Body of pancreas (tissue), 4 donors: ENCODE measurements at regions not wholly inside any gene's neighbourhood (a gene's known extent, or its start where the extent isn't known, plus 50 kb on each side); places are given as distances from the start of the nearest gene placed in this dataset.
A peak's percentile ranks its signal among the peaks of the same experiment; 100 is the strongest.

Experiments used
- ATAC-seq: fragments of 150-250 bp; one replicate; pipeline ENCODE4 v1.9.1; 2016
- DNase-seq, 4 donors: peaks; one replicate each; pipeline ENCODE4 v3.0.0-alpha.2; 2019
- H3K27ac ChIP-seq, 4 donors: fragments of 200-600 bp; sonication (generic); 1 replicate in 3 of 4; 2 replicates in 1 of 4; pipeline versions ENCODE4 v1.5.1 to v1.6.1; 2016 to 2019; ENCODE audit warnings: mild to moderate bottlenecking in 1 of 4, mixed read lengths in 1 of 4, moderate library complexity in 1 of 4
- H3K27me3 ChIP-seq, 2 donors: fragments of 200-600 bp; sonication (generic); one replicate each; pipeline ENCODE4 v1.6.0; 2016; ENCODE audit warnings: mild to moderate bottlenecking in 1 of 2
- H3K36me3 ChIP-seq, 2 donors: fragments of 200-600 bp; sonication (generic); replicated peaks in 1 of 2; 2 replicates each; pipeline ENCODE4 v1.5.1; 2016; ENCODE audit warnings: low read depth in 2 of 2; ENCODE audit not compliant: insufficient read depth in 1 of 2
- H3K4me1 ChIP-seq: fragments of 200-600 bp; sonication (generic); one replicate; pipeline ENCODE4 v1.6.0; 2016
- H3K4me3 ChIP-seq, 2 donors: fragments of 200-600 bp; sonication (generic); 1 replicate in 1 of 2; 2 replicates in 1 of 2; pipeline ENCODE4 v1.5.1; 2016 to 2019
- H3K9me3 ChIP-seq, 3 donors: fragments of 200-600 bp; sonication (generic); 1 replicate in 2 of 3; 2 replicates in 1 of 3; pipeline ENCODE4 v1.5.1; 2016
- CTCF ChIP-seq, 7 experiments: fragments of 450-650 bp in 4 of 7; fragments of 200-600 bp in 3 of 7; sonication (generic) in 3 of 7; IDR thresholded peaks; one replicate each; pipeline ENCODE4 v1.5.1; 2016 to 2019; ENCODE audit warnings: antibody characterized with exemption in 7 of 7
- POLR2A ChIP-seq, 3 donors: fragments of 450-650 bp; IDR thresholded peaks; one replicate each; pipeline ENCODE4 v1.6.1; 2016; ENCODE audit warnings: antibody characterized with exemption in 3 of 3, mild to moderate bottlenecking in 2 of 3
- WGBS, 2 donors: methylation state at CpG; one replicate each; pipeline ENCODE4 v1.1.5; 2017; 5-methylcytosine and 5-hydroxymethylcytosine counted together
- intact Hi-C: fragments of 100-400 bp; cut with DNase I; formaldehyde crosslinking; loops from one replicate; pipeline ENCODE4 v1.15.1; 2023

GRCh38 chr17:34133350-34133749, 121.7 kb upstream of the CCL2 start:
- Histone ChIP-seq H3K36me3 (no peaks in the 10 kb centered on the region), H3K27me3 (no peaks in the 10 kb centered on the region), H3K27ac (no peak overlapping the region), H3K4me1 (no peaks in the 10 kb centered on the region), H3K9me3 (no peaks in the 10 kb centered on the region), H3K4me3 (no peak overlapping the region)
- peak in 2 of 4 donors; percentile 27 to 29 for DNase-seq
- intact Hi-C loops, result no loop called here
- TF ChIP-seq POLR2A (IDR thresholded peaks at IDR 0.05) (no peak), CTCF (IDR thresholded peaks at IDR 0.05) (no peak)
- no peak for ATAC-seq
- 48% methylated on average over 2 of the region's 2 CpGs; no CpG with 5 or more reads in 1 of the 2 donors for WGBS, 2 donors

- intact Hi-C loops, result no loop called here
- no peak for TF ChIP-seq CTCF (IDR thresholded peaks at IDR 0.05)
- TF ChIP-seq POLR2A (IDR thresholded peaks at IDR 0.05), result no peak
- ATAC-seq, result no peak
- Histone ChIP-seq H3K27ac (no peak overlapping the region), H3K4me3 (no peak overlapping the region), H3K9me3 (no peaks in the 10 kb centered on the region), H3K4me1 (no peaks in the 10 kb centered on the region), H3K27me3 (no peaks in the 10 kb centered on the region), H3K36me3 (no peaks in the 10 kb centered on the region)
- no peak for DNase-seq
- 61 to 67% methylated on average over 2 of the region's 2 CpGs for WGBS, 2 donors
These were observed 119.2 kb upstream of the CCL2 start for GRCh38 chr17:34135841-34136240.

DNA sequence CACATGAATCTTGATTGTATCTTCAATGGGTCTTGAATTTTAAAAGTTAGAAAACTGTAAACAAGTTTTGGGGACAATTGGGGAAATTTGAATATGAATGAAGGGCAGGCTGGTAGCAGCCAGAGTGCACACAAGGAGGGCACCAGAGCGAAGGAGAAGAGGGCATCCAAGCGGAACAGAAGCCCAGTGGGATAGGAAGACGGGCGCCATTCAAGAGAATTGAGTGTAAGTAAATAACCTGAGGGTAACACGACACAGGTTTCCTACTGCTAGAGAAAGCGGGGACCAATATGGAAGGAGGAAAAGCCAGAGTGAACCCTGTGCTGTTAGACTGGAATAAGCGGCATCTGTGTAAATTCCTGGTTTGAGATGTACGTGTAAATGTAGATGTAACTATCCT, 115.1 kb upstream of the CCL2 start:
- Histone ChIP-seq H3K27me3 (no peaks in the 10 kb centered on the region), H3K9me3 (no peaks in the 10 kb centered on the region), H3K4me1 (no peaks in the 10 kb centered on the region), H3K36me3 (no peaks in the 10 kb centered on the region), H3K27ac (no peak overlapping the region), H3K4me3 (no peak overlapping the region)
- no peak for TF ChIP-seq POLR2A (IDR thresholded peaks at IDR 0.05)
- no peak for TF ChIP-seq CTCF (IDR thresholded peaks at IDR 0.05)
- no peak for ATAC-seq
- intact Hi-C loops, result loop anchor here (5.0 to 10.0 kb wide), 2 partner anchors 215 to 358 kb away; no protein-coding TSS in a partner anchor
- WGBS, 2 donors, result 58 to 68% methylated on average over 8 of the region's 8 CpGs
- DNase-seq, result no peak

DNA sequence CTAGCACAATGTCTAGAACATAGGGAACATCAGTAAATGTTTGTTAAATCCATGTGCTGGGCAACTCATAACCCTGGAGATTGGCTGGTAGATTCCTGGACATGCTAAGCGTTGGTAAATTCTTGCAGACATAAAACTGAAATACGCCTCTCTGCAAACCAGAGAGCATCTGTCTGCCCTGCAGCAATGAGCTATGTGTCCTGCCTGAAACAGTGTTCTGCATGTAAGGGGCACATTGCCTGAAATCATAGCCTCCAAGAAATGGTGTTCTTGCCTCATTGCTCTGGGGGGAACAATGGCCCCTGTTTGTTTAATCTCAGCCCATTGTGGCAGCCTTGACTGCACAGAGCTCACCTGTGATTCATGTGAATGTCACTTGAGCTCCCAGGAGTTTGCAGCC, 113.5 kb upstream of the CCL2 start:
- ATAC-seq (no peak), DNase-seq (no peak)
- H3K4me1 ChIP-seq, result no peaks in the 10 kb centered on the region
- TF ChIP-seq CTCF (IDR thresholded peaks at IDR 0.05) (no peak), POLR2A (IDR thresholded peaks at IDR 0.05) (no peak)
- intact Hi-C loops, result loop anchor here (5.0 to 10.0 kb wide), 2 partner anchors 217 to 359 kb away; no protein-coding TSS in a partner anchor
- no peak overlapping the region for H3K27ac ChIP-seq
- no peak overlapping the region for H3K4me3 ChIP-seq
- no peaks in the 10 kb centered on the region for H3K9me3 ChIP-seq
- H3K27me3 ChIP-seq, result no peaks in the 10 kb centered on the region
- 80 to 85% methylated on average over 2 of the region's 2 CpGs for WGBS, 2 donors
- H3K36me3 ChIP-seq, result no peaks in the 10 kb centered on the region

GRCh38 chr17:34143430-34143829, 111.7 kb upstream of the CCL2 start:
- TF ChIP-seq POLR2A (IDR thresholded peaks at IDR 0.05), result no peak
- TF ChIP-seq CTCF (IDR thresholded peaks at IDR 0.05), result no peak
- Histone ChIP-seq H3K27ac (no peak overlapping the region), H3K27me3 (no peaks in the 10 kb centered on the region), H3K9me3 (no peaks in the 10 kb centered on the region), H3K4me3 (no peak overlapping the region), H3K4me1 (no peaks in the 10 kb centered on the region), H3K36me3 (no peaks in the 10 kb centered on the region)
- no peak for ATAC-seq
- DNase-seq, result no peak
- intact Hi-C loops, result loop anchor here (5.0 to 10.0 kb wide), 2 partner anchors 219 to 361 kb away; no protein-coding TSS in a partner anchor
- WGBS, 2 donors, result 80 to 83% methylated on average over 1 of the region's 1 CpG
